Activated CD4-positive, alpha-beta T cell treated with anti-CD3 and anti-CD28 coated beads for 36 hours (primary cell): ENCODE measurements at regions not wholly inside any gene's neighbourhood (a gene's known extent, or its start where the extent isn't known, plus 50 kb on each side); places are given as distances from the start of the nearest gene placed in this dataset.

Experiments used
- ATAC-seq: fragments of 200-7000 bp; cut with Tn5 transposase; one replicate; pipeline ENCODE4 v1.10.0; 2021; ENCODE audit warnings: mild to moderate bottlenecking, moderate library complexity
- CTCF ChIA-PET: fragments of 350-600 bp; sonication (Branson Sonifier 250); formaldehyde crosslinking; loops from one replicate; lab custom pipeline; 2021; ENCODE audit warnings: antibody characterized with exemption; lab: Charles Lee
- POLR2A ChIA-PET: fragments of 350-600 bp; sonication (Branson Sonifier 250); formaldehyde crosslinking; loops from one replicate; lab custom pipeline; 2021; ENCODE audit warnings: antibody characterized with exemption, inconsistent platforms; lab: Charles Lee
- DNase-seq: peaks from one replicate; pipeline ENCODE4 v3.0.0-alpha.2; 2020
- H3K27ac Mint-ChIP-seq: one replicate; pipeline ENCODE4 v1.8.0; 2021; ENCODE audit warnings: mixed read lengths
- H3K27me3 Mint-ChIP-seq: one replicate; pipeline ENCODE4 v1.8.0; 2021; ENCODE audit warnings: mixed read lengths
- H3K36me3 Mint-ChIP-seq: one replicate; pipeline ENCODE4 v1.8.0; 2021; ENCODE audit warnings: low read depth, mixed read lengths
- H3K4me1 Mint-ChIP-seq: one replicate; pipeline ENCODE4 v1.8.0; 2021; ENCODE audit warnings: mixed read lengths
- H3K4me3 Mint-ChIP-seq: one replicate; pipeline ENCODE4 v1.8.0; 2021; ENCODE audit warnings: mild to moderate bottlenecking, moderate library complexity, mixed read lengths
- H3K9me3 Mint-ChIP-seq: one replicate; pipeline ENCODE4 v1.8.0; 2021; ENCODE audit warnings: low read depth, mixed read lengths
- intact Hi-C, 2 experiments: fragments of 100-400 bp; cut with DNase I in 1 of 2; cut with micrococcal nuclease in 1 of 2; formaldehyde crosslinking; loops; one replicate each; pipeline versions ENCODE4 v1.14.2 to v1.15.1; 2022 to 2024; cut with DNase I, micrococcal nuclease

GRCh38 chr2:194014639-194015038, 1642.4 kb upstream of the SLC39A10 start:
- no peak overlapping the region for H3K27ac Mint-ChIP-seq
- ChIA-PET CTCF (no interaction called here), POLR2A (no interaction called here)
- no peaks in the 10 kb centered on the region for H3K4me1 Mint-ChIP-seq
- H3K36me3 Mint-ChIP-seq, result no peaks in the 10 kb centered on the region
- no peak for ATAC-seq
- no peak for DNase-seq
- H3K9me3 Mint-ChIP-seq, result peaks cover 4% of the 10 kb centered on the region
- intact Hi-C loops, result no loop called here
- H3K4me3 Mint-ChIP-seq, result no peak overlapping the region
- H3K27me3 Mint-ChIP-seq, result no peaks in the 10 kb centered on the region

GRCh38 chr2:194004590-194005206, 1652.3 kb upstream of the SLC39A10 start:
- Mint-ChIP-seq H3K4me3 (no peak overlapping the region), H3K4me1 (no peaks in the 10 kb centered on the region), H3K27ac (no peak overlapping the region), H3K36me3 (no peaks in the 10 kb centered on the region), H3K9me3 (peaks cover 10% of the 10 kb centered on the region), H3K27me3 (no peaks in the 10 kb centered on the region)
- CTCF ChIA-PET, result no interaction called here
- DNase-seq (no peak), ATAC-seq (no peak)
- POLR2A ChIA-PET, result no interaction called here
- intact Hi-C loops, result no loop called here

DNA sequence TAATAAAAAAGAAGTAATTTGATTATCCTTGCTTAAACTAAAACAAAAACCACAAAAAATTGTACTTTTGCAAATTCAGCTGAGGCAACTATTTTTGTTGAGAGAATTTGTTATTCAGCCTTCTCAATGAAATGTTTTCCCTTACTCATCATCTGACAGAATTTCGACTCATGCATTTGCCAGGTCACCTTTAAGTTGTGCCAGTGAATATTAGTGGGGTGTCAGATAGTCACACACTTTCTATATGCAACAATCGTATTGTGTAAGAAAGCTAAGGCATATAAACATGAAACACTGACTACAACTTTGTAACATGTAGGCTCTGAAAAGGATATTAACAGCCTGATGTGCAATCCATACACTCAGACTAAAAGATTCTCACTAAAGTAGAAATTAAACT, 1653.1 kb upstream of the SLC39A10 start:
- intact Hi-C loops, result no loop called here
- H3K36me3 Mint-ChIP-seq, result no peaks in the 10 kb centered on the region
- peaks cover 7% of the 10 kb centered on the region for H3K9me3 Mint-ChIP-seq
- no peak overlapping the region for H3K27ac Mint-ChIP-seq
- H3K4me1 Mint-ChIP-seq, result no peaks in the 10 kb centered on the region
- POLR2A ChIA-PET, result no interaction called here
- no peak for DNase-seq
- CTCF ChIA-PET, result no interaction called here
- no peaks in the 10 kb centered on the region for H3K27me3 Mint-ChIP-seq
- ATAC-seq, result no peak
- H3K4me3 Mint-ChIP-seq, result no peak overlapping the region

DNA sequence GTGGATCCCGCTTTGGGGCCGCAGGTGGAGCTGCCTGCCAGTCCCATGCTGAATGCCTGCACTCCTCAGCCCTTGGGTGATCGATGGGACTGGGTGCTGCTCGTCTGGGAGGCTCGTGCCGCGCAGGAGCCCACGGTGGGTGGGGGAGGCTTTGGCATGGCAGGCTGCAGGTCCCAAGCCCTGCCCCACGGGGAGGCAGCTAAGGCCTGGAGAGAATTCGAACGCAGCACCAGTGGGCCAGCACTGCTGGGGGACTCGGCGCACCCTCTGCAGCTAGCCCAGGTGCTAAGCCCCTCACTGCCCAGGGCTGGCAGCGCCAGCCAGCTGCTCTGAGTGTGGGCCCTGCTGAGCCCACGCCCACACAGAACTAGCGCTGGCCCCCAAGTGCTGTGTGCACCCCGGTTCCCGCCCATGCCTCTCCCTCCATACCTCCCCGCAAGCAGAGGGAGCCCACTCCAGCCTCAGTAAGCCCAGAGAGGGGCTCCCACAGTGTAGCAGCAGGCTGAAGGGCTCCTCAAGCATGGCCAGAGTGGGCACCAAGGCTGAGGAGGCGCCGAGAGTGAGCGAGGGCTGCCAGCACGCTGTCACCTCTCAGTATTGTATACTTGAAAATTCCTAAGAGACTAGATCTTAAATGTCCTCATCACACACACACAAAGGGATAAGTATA, 1654.2 kb upstream of the SLC39A10 start:
- POLR2A ChIA-PET, result no interaction called here
- Mint-ChIP-seq H3K27ac (no peak overlapping the region), H3K9me3 (peaks cover 3% of the 10 kb centered on the region), H3K36me3 (no peaks in the 10 kb centered on the region), H3K27me3 (no peaks in the 10 kb centered on the region), H3K4me3 (no peak overlapping the region), H3K4me1 (no peaks in the 10 kb centered on the region)
- CTCF ChIA-PET, result interaction anchor here (0.6 kb wide), 1 partner anchor 66 kb away, joined by 3 read pairs; no protein-coding TSS in a partner anchor
- ATAC-seq, result no peak
- DNase-seq, result no peak
- intact Hi-C loops, result no loop called here

- ATAC-seq, result no peak
- Mint-ChIP-seq H3K27me3 (no peaks in the 10 kb centered on the region), H3K4me3 (no peak overlapping the region), H3K9me3 (no peaks in the 10 kb centered on the region), H3K27ac (no peak overlapping the region), H3K4me1 (no peaks in the 10 kb centered on the region), H3K36me3 (no peaks in the 10 kb centered on the region)
- POLR2A ChIA-PET, result no interaction called here
- intact Hi-C loops, result no loop called here
- CTCF ChIA-PET, result no interaction called here
- no peak for DNase-seq
Measured at GRCh38 chr2:193990868-193991267, 1666.2 kb upstream of the SLC39A10 start.

GRCh38 chr2:193989645-193990044, 1667.4 kb upstream of the SLC39A10 start:
- Mint-ChIP-seq H3K36me3 (no peaks in the 10 kb centered on the region), H3K4me3 (no peak overlapping the region), H3K9me3 (no peaks in the 10 kb centered on the region), H3K27me3 (no peaks in the 10 kb centered on the region), H3K4me1 (no peaks in the 10 kb centered on the region), H3K27ac (no peak overlapping the region)
- intact Hi-C loops, result no loop called here
- ChIA-PET POLR2A (no interaction called here), CTCF (no interaction called here)
- ATAC-seq (no peak), DNase-seq (no peak)

- CTCF ChIA-PET, result no interaction called here
Measured at GRCh38 chr2:193988784-193989183, 1668.2 kb upstream of the SLC39A10 start.

GRCh38 chr2:193985272-193985671, 1671.8 kb upstream of the SLC39A10 start:
- no peaks in the 10 kb centered on the region for H3K4me1 Mint-ChIP-seq
- intact Hi-C loops, result no loop called here
- POLR2A ChIA-PET, result no interaction called here
- DNase-seq (no peak), ATAC-seq (no peak)
- no peaks in the 10 kb centered on the region for H3K36me3 Mint-ChIP-seq
- H3K4me3 Mint-ChIP-seq, result no peak overlapping the region
- H3K27me3 Mint-ChIP-seq, result no peaks in the 10 kb centered on the region
- no peak overlapping the region for H3K27ac Mint-ChIP-seq
- CTCF ChIA-PET, result no interaction called here
- H3K9me3 Mint-ChIP-seq, result no peaks in the 10 kb centered on the region

More at GRCh38 chr2:193988784-193989183, 1668.2 kb upstream of the SLC39A10 start:
- no peaks in the 10 kb centered on the region for H3K36me3 Mint-ChIP-seq
- no peaks in the 10 kb centered on the region for H3K9me3 Mint-ChIP-seq
- intact Hi-C loops, result no loop called here
- no peaks in the 10 kb centered on the region for H3K4me1 Mint-ChIP-seq
- no peak overlapping the region for H3K4me3 Mint-ChIP-seq
- no peak overlapping the region for H3K27ac Mint-ChIP-seq
- POLR2A ChIA-PET, result no interaction called here
- DNase-seq (no peak), ATAC-seq (no peak)
- H3K27me3 Mint-ChIP-seq, result no peaks in the 10 kb centered on the region

DNA sequence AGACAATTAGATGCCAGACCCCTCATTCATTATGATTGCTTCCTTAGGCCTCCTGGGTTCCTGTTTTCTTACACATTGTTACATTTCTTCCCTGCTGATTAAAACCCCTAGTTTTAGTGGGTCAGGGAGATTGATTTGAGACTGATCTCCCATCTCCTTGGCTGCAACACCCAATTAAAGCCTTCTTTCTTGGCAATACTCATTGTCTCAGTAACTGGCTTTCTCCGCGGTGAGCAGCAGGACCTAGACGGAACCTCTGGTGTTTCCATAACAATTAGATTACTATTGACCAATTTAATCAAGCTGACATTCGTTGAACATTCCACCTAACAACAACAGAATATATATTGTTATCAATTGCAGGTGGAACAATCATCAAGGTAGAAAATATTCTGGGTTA, 1676.4 kb upstream of the SLC39A10 start:
- Mint-ChIP-seq H3K4me3 (no peak overlapping the region), H3K27me3 (no peaks in the 10 kb centered on the region), H3K9me3 (no peaks in the 10 kb centered on the region), H3K36me3 (no peaks in the 10 kb centered on the region), H3K4me1 (no peaks in the 10 kb centered on the region), H3K27ac (no peak overlapping the region)
- DNase-seq (no peak), ATAC-seq (no peak)
- ChIA-PET POLR2A (no interaction called here), CTCF (no interaction called here)
- intact Hi-C loops, result no loop called here

GRCh38 chr2:193973781-193974180, 1683.2 kb upstream of the SLC39A10 start:
- Mint-ChIP-seq H3K9me3 (no peaks in the 10 kb centered on the region), H3K4me3 (no peak overlapping the region), H3K4me1 (no peaks in the 10 kb centered on the region), H3K27me3 (no peaks in the 10 kb centered on the region), H3K27ac (no peak overlapping the region), H3K36me3 (no peaks in the 10 kb centered on the region)
- intact Hi-C loops, result no loop called here
- ChIA-PET CTCF (interaction anchor here (0.6 to 0.8 kb wide), 2 partner anchors 38 to 172 kb away, joined by 3 read pairs; no protein-coding TSS in a partner anchor), POLR2A (no interaction called here)
- DNase-seq (no peak), ATAC-seq (no peak)

DNA sequence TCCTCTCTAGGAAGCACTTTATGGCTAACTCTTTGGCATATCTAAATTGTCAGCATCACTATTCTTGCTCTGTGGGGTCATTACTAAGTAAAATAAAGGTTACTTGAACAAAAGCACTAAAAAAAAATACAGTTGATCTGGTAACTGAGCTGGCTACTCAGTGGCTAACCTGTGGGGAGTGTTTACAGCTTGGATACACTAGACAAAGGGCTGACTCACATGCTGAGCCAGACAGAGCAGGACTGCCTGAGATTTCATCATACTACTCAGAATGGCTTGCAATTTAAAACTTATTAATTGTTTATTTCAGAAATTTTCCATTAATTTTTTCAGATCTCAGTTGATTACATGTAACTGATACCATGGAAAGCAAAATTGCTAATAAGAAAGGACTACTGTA, 1690.4 kb upstream of the SLC39A10 start:
- no peaks in the 10 kb centered on the region for H3K4me1 Mint-ChIP-seq
- intact Hi-C loops, result no loop called here
- no peak overlapping the region for H3K27ac Mint-ChIP-seq
- ChIA-PET POLR2A (no interaction called here), CTCF (no interaction called here)
- no peaks in the 10 kb centered on the region for H3K9me3 Mint-ChIP-seq
- no peak for ATAC-seq
- H3K4me3 Mint-ChIP-seq, result no peak overlapping the region
- no peak for DNase-seq
- H3K36me3 Mint-ChIP-seq, result no peaks in the 10 kb centered on the region
- H3K27me3 Mint-ChIP-seq, result no peaks in the 10 kb centered on the region

DNA sequence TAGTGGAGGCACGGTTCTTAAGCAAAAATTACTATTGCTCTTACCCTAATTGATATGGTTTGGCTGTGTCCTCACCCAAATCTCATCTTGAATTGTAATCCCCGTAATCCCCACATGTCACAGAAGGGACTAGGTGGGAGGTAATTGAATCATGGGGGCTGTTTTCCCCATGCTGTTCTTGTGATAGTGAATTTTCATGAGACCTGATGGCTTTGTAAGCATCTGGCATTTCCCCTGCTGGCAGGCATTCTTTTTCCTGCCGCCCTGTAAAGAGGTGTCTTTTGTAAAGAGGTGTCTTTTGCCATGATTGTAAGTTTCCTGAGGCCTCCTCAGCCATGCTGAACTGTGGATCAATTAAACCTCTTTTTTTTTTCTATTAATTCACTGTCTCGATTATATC, 1691.8 kb upstream of the SLC39A10 start:
- Mint-ChIP-seq H3K27me3 (no peaks in the 10 kb centered on the region), H3K4me3 (no peak overlapping the region), H3K27ac (no peak overlapping the region), H3K9me3 (no peaks in the 10 kb centered on the region), H3K36me3 (no peaks in the 10 kb centered on the region), H3K4me1 (no peaks in the 10 kb centered on the region)
- no peak for ATAC-seq
- no peak for DNase-seq
- POLR2A ChIA-PET, result no interaction called here
- intact Hi-C loops, result no loop called here
- CTCF ChIA-PET, result no interaction called here
